ENCODE measurements at regions not wholly inside any gene's neighbourhood (a gene's known extent, or its start where the extent isn't known, plus 50 kb on each side); places are given as distances from the start of the nearest gene placed in this dataset.
A peak's percentile ranks its signal among the peaks of the same experiment; 100 is the strongest.

- Histone ChIP-seq H3K27ac (ENCODE audit: low read length) (no peak overlapping the region), H3K27me3 (ENCODE audit: control insufficient read depth, insufficient read depth, low read length) (no peaks in the 10 kb centered on the region), H3K36me3 (ENCODE audit: control insufficient read depth, insufficient read depth, low read length) (no peaks in the 10 kb centered on the region), H3K9me3 (replicated peaks; ENCODE audit: control insufficient read depth, low read depth, low read length) (no peaks in the 10 kb centered on the region), H3K4me3 (ENCODE audit: low read length) (no peak overlapping the region), H3K4me1 (ENCODE audit: control insufficient read depth, insufficient read depth, low read length) (no peaks in the 10 kb centered on the region)
- DNase-seq: no peak
- 76% methylated on average over 2 of the region's 2 CpGs for WGBS (ENCODE audit: insufficient coverage)
These were observed 760.6 kb upstream of the CHAC2 start for GRCh38 chr2:53006980-53007379.

GRCh38 chr2:53004413-53004812 lies 763.2 kb upstream of the CHAC2 start:
- Histone ChIP-seq H3K4me3 (ENCODE audit: low read length) (no peak overlapping the region), H3K9me3 (replicated peaks; ENCODE audit: control insufficient read depth, low read depth, low read length) (no peaks in the 10 kb centered on the region), H3K27ac (ENCODE audit: low read length) (no peak overlapping the region), H3K27me3 (ENCODE audit: control insufficient read depth, insufficient read depth, low read length) (no peaks in the 10 kb centered on the region), H3K36me3 (ENCODE audit: control insufficient read depth, insufficient read depth, low read length) (no peaks in the 10 kb centered on the region), H3K4me1 (ENCODE audit: control insufficient read depth, insufficient read depth, low read length) (no peaks in the 10 kb centered on the region)
- no peak for DNase-seq
- WGBS (ENCODE audit: insufficient coverage): no CpG with 5 or more reads among the region's 3 CpGs

- no peaks in the 10 kb centered on the region for H3K4me1 ChIP-seq (ENCODE audit: control insufficient read depth, insufficient read depth, low read length)
- WGBS (ENCODE audit: insufficient coverage): 9% methylated on average over 1 of the region's 2 CpGs
- no peaks in the 10 kb centered on the region for H3K9me3 ChIP-seq (replicated peaks; ENCODE audit: control insufficient read depth, low read depth, low read length)
- H3K4me3 ChIP-seq (ENCODE audit: low read length): no peak overlapping the region
- no peak overlapping the region for H3K27ac ChIP-seq (ENCODE audit: low read length)
- no peaks in the 10 kb centered on the region for H3K36me3 ChIP-seq (ENCODE audit: control insufficient read depth, insufficient read depth, low read length)
- DNase-seq: peak; percentile 58
- H3K27me3 ChIP-seq (ENCODE audit: control insufficient read depth, insufficient read depth, low read length): no peaks in the 10 kb centered on the region
These were observed 772.2 kb upstream of the CHAC2 start for GRCh38 chr2:52995424-52995823.

GRCh38 chr2:52976143-52976949 lies 791.3 kb upstream of the CHAC2 start:
- no CpG with 5 or more reads among the region's 2 CpGs for WGBS (ENCODE audit: insufficient coverage)
- no peak overlapping the region for H3K27ac ChIP-seq (ENCODE audit: low read length)

GRCh38 chr2:52974127-52974526 lies 793.5 kb upstream of the CHAC2 start:
- no CpG with 5 or more reads among the region's 1 CpG for WGBS (ENCODE audit: insufficient coverage)
- Histone ChIP-seq H3K9me3 (replicated peaks; ENCODE audit: control insufficient read depth, low read depth, low read length) (no peaks in the 10 kb centered on the region), H3K4me3 (ENCODE audit: low read length) (no peak overlapping the region), H3K27ac (ENCODE audit: low read length) (no peak overlapping the region), H3K4me1 (ENCODE audit: control insufficient read depth, insufficient read depth, low read length) (no peaks in the 10 kb centered on the region), H3K27me3 (ENCODE audit: control insufficient read depth, insufficient read depth, low read length) (no peaks in the 10 kb centered on the region), H3K36me3 (ENCODE audit: control insufficient read depth, insufficient read depth, low read length) (no peaks in the 10 kb centered on the region)
- DNase-seq: no peak

More at GRCh38 chr2:52976143-52976949, 791.3 kb upstream of the CHAC2 start:
- H3K36me3 ChIP-seq (ENCODE audit: control insufficient read depth, insufficient read depth, low read length): no peaks in the 10 kb centered on the region
- DNase-seq: no peak
- no peaks in the 10 kb centered on the region for H3K27me3 ChIP-seq (ENCODE audit: control insufficient read depth, insufficient read depth, low read length)
- H3K4me3 ChIP-seq (ENCODE audit: low read length): no peak overlapping the region
- no peaks in the 10 kb centered on the region for H3K9me3 ChIP-seq (replicated peaks; ENCODE audit: control insufficient read depth, low read depth, low read length)
- H3K4me1 ChIP-seq (ENCODE audit: control insufficient read depth, insufficient read depth, low read length): no peaks in the 10 kb centered on the region

GRCh38 chr2:52970642-52971041 lies 797.0 kb upstream of the CHAC2 start:
- no peak for DNase-seq
- H3K27ac ChIP-seq (ENCODE audit: low read length): no peak overlapping the region
- H3K36me3 ChIP-seq (ENCODE audit: control insufficient read depth, insufficient read depth, low read length): no peaks in the 10 kb centered on the region
- no peak overlapping the region for H3K4me3 ChIP-seq (ENCODE audit: low read length)
- WGBS (ENCODE audit: insufficient coverage): no CpG with 5 or more reads among the region's 1 CpG
- H3K9me3 ChIP-seq (replicated peaks; ENCODE audit: control insufficient read depth, low read depth, low read length): no peaks in the 10 kb centered on the region
- no peaks in the 10 kb centered on the region for H3K4me1 ChIP-seq (ENCODE audit: control insufficient read depth, insufficient read depth, low read length)
- no peaks in the 10 kb centered on the region for H3K27me3 ChIP-seq (ENCODE audit: control insufficient read depth, insufficient read depth, low read length)

GRCh38 chr2:52968043-52968442 lies 799.6 kb upstream of the CHAC2 start:
- Histone ChIP-seq H3K4me1 (ENCODE audit: control insufficient read depth, insufficient read depth, low read length) (no peaks in the 10 kb centered on the region), H3K9me3 (replicated peaks; ENCODE audit: control insufficient read depth, low read depth, low read length) (no peaks in the 10 kb centered on the region), H3K27me3 (ENCODE audit: control insufficient read depth, insufficient read depth, low read length) (no peaks in the 10 kb centered on the region), H3K27ac (ENCODE audit: low read length) (no peak overlapping the region), H3K36me3 (ENCODE audit: control insufficient read depth, insufficient read depth, low read length) (no peaks in the 10 kb centered on the region), H3K4me3 (ENCODE audit: low read length) (no peak overlapping the region)
- WGBS (ENCODE audit: insufficient coverage): no CpG with 5 or more reads among the region's 1 CpG
- DNase-seq: no peak

GRCh38 chr2:52964916-52965530 lies 802.6 kb upstream of the CHAC2 start:
- no peaks in the 10 kb centered on the region for H3K27me3 ChIP-seq (ENCODE audit: control insufficient read depth, insufficient read depth, low read length)
- no peak overlapping the region for H3K27ac ChIP-seq (ENCODE audit: low read length)
- H3K36me3 ChIP-seq (ENCODE audit: control insufficient read depth, insufficient read depth, low read length): no peaks in the 10 kb centered on the region
- no peak for DNase-seq
- no peaks in the 10 kb centered on the region for H3K9me3 ChIP-seq (replicated peaks; ENCODE audit: control insufficient read depth, low read depth, low read length)
- WGBS (ENCODE audit: insufficient coverage): 23% methylated on average over 2 of the region's 4 CpGs
- H3K4me3 ChIP-seq (ENCODE audit: low read length): no peak overlapping the region
- H3K4me1 ChIP-seq (ENCODE audit: control insufficient read depth, insufficient read depth, low read length): no peaks in the 10 kb centered on the region

- Histone ChIP-seq H3K27me3 (ENCODE audit: control insufficient read depth, insufficient read depth, low read length) (no peaks in the 10 kb centered on the region), H3K36me3 (ENCODE audit: control insufficient read depth, insufficient read depth, low read length) (no peaks in the 10 kb centered on the region), H3K9me3 (replicated peaks; ENCODE audit: control insufficient read depth, low read depth, low read length) (no peaks in the 10 kb centered on the region), H3K4me3 (ENCODE audit: low read length) (no peak overlapping the region), H3K27ac (ENCODE audit: low read length) (no peak overlapping the region), H3K4me1 (ENCODE audit: control insufficient read depth, insufficient read depth, low read length) (no peaks in the 10 kb centered on the region)
- no peak for DNase-seq
These were observed 806.2 kb upstream of the CHAC2 start for GRCh38 chr2:52961403-52961802.

- DNase-seq: no peak
- H3K9me3 ChIP-seq (replicated peaks; ENCODE audit: control insufficient read depth, low read depth, low read length): no peaks in the 10 kb centered on the region
- H3K27me3 ChIP-seq (ENCODE audit: control insufficient read depth, insufficient read depth, low read length): no peaks in the 10 kb centered on the region
- no peaks in the 10 kb centered on the region for H3K36me3 ChIP-seq (ENCODE audit: control insufficient read depth, insufficient read depth, low read length)
- H3K27ac ChIP-seq (ENCODE audit: low read length): no peak overlapping the region
- no peaks in the 10 kb centered on the region for H3K4me1 ChIP-seq (ENCODE audit: control insufficient read depth, insufficient read depth, low read length)
- H3K4me3 ChIP-seq (ENCODE audit: low read length): no peak overlapping the region
- 68% methylated on average over 3 of the region's 3 CpGs for WGBS (ENCODE audit: insufficient coverage)
These were observed 806.7 kb upstream of the CHAC2 start for GRCh38 chr2:52960881-52961280.

Measured in muscle of leg (tissue), 3 donors.